Right cardiac atrium (tissue), 5 donors: ENCODE measurements at regions not wholly inside any gene's neighbourhood (a gene's known extent, or its start where the extent isn't known, plus 50 kb on each side); places are given as distances from the start of the nearest gene placed in this dataset.

ENCODE experiments used
- ATAC-seq, 2 donors: fragments of 200-7000 bp; cut with Tn5 transposase; one replicate each; pipeline versions ENCODE4 v1.8.0 to v1.9.1; 2020; ENCODE audit warnings: moderate library complexity in 2 of 2, mild to moderate bottlenecking in 1 of 2
- DNase-seq, 3 donors: peaks; one replicate each; pipeline ENCODE4 v3.0.0-alpha.2; 2020
- H3K27ac ChIP-seq: one replicate; pipeline ENCODE4 v1.5.1; 2013; ENCODE audit warnings: mild to moderate bottlenecking, low read length, control low read depth, moderate library complexity
- H3K27me3 ChIP-seq: one replicate; pipeline ENCODE4 v1.6.1; 2013; ENCODE audit not compliant: control insufficient read depth, insufficient read depth
- H3K4me1 ChIP-seq: one replicate; pipeline ENCODE4 v1.6.1; 2013; ENCODE audit warnings: low read length; ENCODE audit not compliant: control insufficient read depth, insufficient read depth
- H3K4me3 ChIP-seq: one replicate; pipeline ENCODE4 v1.5.1; 2013; ENCODE audit warnings: low read length, control low read depth
- H3K9me3 ChIP-seq: one replicate; pipeline ENCODE4 v1.6.1; 2013; ENCODE audit warnings: low read length; ENCODE audit not compliant: control insufficient read depth
- WGBS: extraction: QIAGEN DNeasy Blood & Tissue Kit; methylation state at CpG from one replicate; pipeline ENCODE4 v1.1.7; 2013; 5-methylcytosine and 5-hydroxymethylcytosine counted together
- intact Hi-C, 4 donors: fragments of 100-400 bp; cut with DNase I; formaldehyde crosslinking; loops; one replicate each; pipeline versions ENCODE4 v1.11.0 to v1.14.0; 2022 to 2023
- donor health status: healthy with polysubstance abuse.
- donor health status: DM: no; HTN: yes; CAD: no.
- donor health status: DM: no; HTN: no; CAD: no.
- donor health status: DM: no; HTN: yes; CAD: no; lungs with severe emphysema.
- donor health status: DM: yes; HTN: yes; CAD: no.

DNA sequence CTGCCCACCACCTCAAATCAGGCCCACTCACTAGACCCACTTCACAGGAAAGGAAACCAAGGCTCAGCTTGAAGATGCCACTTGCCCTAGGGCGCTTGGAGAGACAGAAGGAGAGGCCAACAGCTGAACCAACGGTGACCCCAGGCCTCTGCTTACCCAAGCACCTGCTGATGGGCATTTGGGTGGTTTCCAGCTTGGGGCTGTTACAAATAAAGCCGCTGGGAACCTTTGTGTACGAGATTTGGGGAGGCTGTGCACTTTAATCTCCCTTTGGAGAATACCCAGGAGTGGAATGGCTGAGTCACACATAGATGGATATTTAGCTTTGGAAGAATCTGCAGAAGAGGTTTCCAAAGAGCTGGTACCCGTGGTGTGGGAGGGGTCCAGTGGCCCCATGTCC lies 50.9 kb upstream of the LINC01488 start:
- H3K9me3 ChIP-seq: no peaks in the 10 kb centered on the region
- intact Hi-C loops: no loop called here
- WGBS: 86% methylated on average over 5 of the region's 5 CpGs
- H3K27me3 ChIP-seq: no peaks in the 10 kb centered on the region
- H3K4me3 ChIP-seq: no peak overlapping the region
- no peak for DNase-seq
- no peak for ATAC-seq
- no peaks in the 10 kb centered on the region for H3K4me1 ChIP-seq
- no peak overlapping the region for H3K27ac ChIP-seq

GRCh38 chr11:69431136-69431535 lies 50.3 kb upstream of the LINC01488 start:
- Histone ChIP-seq H3K27ac (no peak overlapping the region), H3K27me3 (no peaks in the 10 kb centered on the region), H3K4me3 (no peak overlapping the region), H3K9me3 (no peaks in the 10 kb centered on the region), H3K4me1 (no peaks in the 10 kb centered on the region)
- no peak for DNase-seq
- intact Hi-C loops: no loop called here
- ATAC-seq: no peak
- WGBS: 75% methylated on average over 5 of the region's 5 CpGs
